GM12874 (cell line): ENCODE measurements at regions not wholly inside any gene's neighbourhood (a gene's known extent, or its start where the extent isn't known, plus 50 kb on each side); places are given as distances from the start of the nearest gene placed in this dataset.

Experiments
- CTCF ChIP-seq: IDR thresholded peaks from 2 replicates; pipeline ENCODE4 v1.5.1; 2011; ENCODE audit warnings: low read depth, mild to moderate bottlenecking, control low read depth, low read length, moderate library complexity; ENCODE audit not compliant: insufficient read depth

DNA sequence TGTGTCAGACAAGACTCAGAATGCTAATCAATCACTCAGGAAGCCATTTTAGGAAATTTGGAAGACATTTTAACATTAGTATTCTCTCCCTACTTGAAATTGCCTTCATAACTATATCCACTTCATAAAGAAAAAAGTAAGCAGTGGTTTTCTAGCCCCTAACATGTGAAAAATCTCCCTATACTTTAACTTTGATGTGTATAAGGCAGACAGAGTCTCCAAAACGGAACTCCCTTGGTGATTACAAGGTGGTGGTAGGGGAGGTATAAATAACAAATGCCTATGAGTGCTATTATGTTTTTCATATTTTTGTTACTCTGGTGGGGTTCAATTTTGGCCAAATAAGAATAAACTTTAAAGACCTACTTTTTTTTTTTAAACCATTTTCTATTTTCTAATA lies 300.3 kb downstream of the BTG1 start:
- TF ChIP-seq CTCF = no peak

DNA sequence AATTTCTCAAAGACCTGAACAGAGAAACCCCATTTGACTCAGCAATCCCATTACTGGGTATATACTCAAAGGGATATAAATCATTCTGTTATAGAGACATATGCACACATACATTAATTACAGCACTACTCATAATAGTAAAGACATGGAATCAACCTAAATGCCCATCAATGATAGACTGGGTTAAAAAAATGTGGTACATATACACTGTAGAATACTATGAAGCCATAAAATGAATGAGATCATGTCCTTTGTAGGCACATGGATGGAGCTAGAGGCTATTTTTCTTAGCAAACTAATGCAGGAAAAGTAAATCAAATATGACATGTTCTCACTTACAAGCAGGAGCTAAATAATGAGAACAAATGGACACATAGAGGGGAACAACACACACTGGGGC lies 303.8 kb downstream of the BTG1 start:
- no peak for TF ChIP-seq CTCF

- TF ChIP-seq CTCF = no peak
Measured at GRCh38 chr12:91836696-91837095, 308.9 kb downstream of the BTG1 start.

DNA sequence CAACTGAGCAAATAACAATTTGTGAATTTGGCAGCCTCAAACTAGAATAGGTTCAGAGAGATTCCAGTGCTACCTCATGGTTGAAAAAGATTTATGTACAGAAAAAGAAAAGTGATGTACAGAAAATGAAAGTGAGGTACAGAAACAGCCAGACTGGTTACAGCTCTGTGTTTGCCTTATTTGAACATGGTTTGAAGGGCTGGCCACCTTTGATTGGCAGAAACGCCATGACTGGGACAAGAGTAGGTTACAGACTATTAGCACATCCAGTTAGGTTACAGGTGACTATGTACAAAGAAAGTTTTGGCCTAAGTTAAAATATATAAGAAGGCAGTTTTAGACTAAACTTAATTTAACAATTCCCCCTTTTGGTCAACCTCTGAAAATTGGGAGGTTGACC lies 309.4 kb downstream of the BTG1 start:
- no peak for TF ChIP-seq CTCF

DNA sequence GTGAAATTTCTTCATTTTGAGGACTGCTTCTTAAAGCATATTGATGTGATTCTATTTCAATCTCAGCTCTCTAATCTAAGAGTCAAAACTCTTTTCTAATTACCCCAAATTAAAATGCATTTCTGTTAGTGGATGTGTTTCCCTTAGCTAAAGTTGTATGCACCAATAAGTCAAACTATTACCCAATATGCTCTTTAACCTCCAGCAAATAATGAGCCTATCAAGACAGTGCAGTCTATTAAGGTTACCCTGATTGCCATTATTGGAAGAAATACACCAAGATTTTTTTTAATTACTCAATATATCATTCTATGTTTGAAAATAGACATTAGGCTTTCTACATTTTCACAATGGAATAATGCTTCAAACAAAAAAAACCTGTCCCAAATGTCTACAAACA lies 310.0 kb downstream of the BTG1 start:
- TF ChIP-seq CTCF = no peak

- no peak for TF ChIP-seq CTCF
Measured at GRCh38 chr12:91833780-91834359, 311.8 kb downstream of the BTG1 start.

DNA sequence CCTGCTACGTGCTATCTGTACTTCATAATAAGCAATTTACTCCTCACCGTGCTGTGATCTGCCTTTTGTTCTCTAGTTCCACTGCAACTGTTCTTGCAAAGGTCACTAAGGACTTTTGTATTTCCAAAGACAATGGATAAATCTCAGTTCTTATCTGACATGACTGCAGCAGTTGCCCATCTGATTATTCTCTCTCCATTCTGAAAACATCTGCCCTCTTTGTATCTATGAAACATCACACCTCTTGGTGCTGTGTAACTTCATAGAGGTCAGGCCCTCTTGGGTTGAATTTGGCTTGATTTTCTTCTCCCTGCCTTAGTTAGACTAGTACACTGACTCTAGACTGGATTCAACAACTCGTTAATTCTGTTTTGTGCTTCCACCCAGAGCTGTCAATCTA lies 319.6 kb downstream of the BTG1 start:
- no peak for TF ChIP-seq CTCF
